Stimulated activated CD8-positive, alpha-beta memory T cell treated with anti-CD3 and anti-CD28 coated beads, Interleukin-7, amount 100 ng/mL, for 48 hours (primary cell): ENCODE measurements at regions not wholly inside any gene's neighbourhood (a gene's known extent, or its start where the extent isn't known, plus 50 kb on each side); places are given as distances from the start of the nearest gene placed in this dataset.
"Not testable (repeated sequence)": the region's sequence is repeated elsewhere in the genome, so short reads cannot be mapped to it uniquely, and the experiment has no call there.

Experiments used
- DNase-seq, 2 donors: peaks; one replicate each; pipeline ENCODE4 v3.0.0-alpha.2; 2020; ENCODE audit warnings: low read depth in 1 of 2; ENCODE audit errors: extremely low read depth in 1 of 2

- DNase-seq: no peak
Measured at GRCh38 chr12:115898670-115899069, 378.8 kb downstream of the MED13L start.

GRCh38 chr12:115897729-115898128, 379.8 kb downstream of the MED13L start:
- no peak for DNase-seq

- no peak for DNase-seq
Measured at GRCh38 chr12:115895247-115895646, 382.2 kb downstream of the MED13L start.

- no peak for DNase-seq
Measured at GRCh38 chr12:115891556-115892164, 385.8 kb downstream of the MED13L start.

- DNase-seq: no peak
Measured at GRCh38 chr12:115886666-115887065, 390.8 kb downstream of the MED13L start.

GRCh38 chr12:115885040-115885690, 392.3 kb downstream of the MED13L start:
- no peak for DNase-seq

GRCh38 chr12:115882936-115883335, 394.6 kb downstream of the MED13L start:
- no peak for DNase-seq

GRCh38 chr12:115880238-115880637, 397.3 kb downstream of the MED13L start:
- no peak for DNase-seq

GRCh38 chr12:115879354-115879753, 398.1 kb downstream of the MED13L start:
- no peak for DNase-seq

- DNase-seq: no peak
Measured at GRCh38 chr12:115873451-115874082, 403.9 kb downstream of the MED13L start.

GRCh38 chr12:115872919-115873357, 404.6 kb downstream of the MED13L start:
- DNase-seq: no peak

- DNase-seq: no peak
Measured at GRCh38 chr12:115872212-115872611, 405.3 kb downstream of the MED13L start.

GRCh38 chr12:115871714-115872113, 405.8 kb downstream of the MED13L start:
- DNase-seq: no peak

- no peak for DNase-seq
Measured at GRCh38 chr12:115870510-115870909, 407.0 kb downstream of the MED13L start.

- DNase-seq: no peak
Measured at GRCh38 chr12:115870021-115870420, 407.5 kb downstream of the MED13L start.

- no peak for DNase-seq
Measured at GRCh38 chr12:115869604-115870003, 407.9 kb downstream of the MED13L start.

- no peak for DNase-seq
Measured at GRCh38 chr12:115868624-115869023, 408.9 kb downstream of the MED13L start.

- DNase-seq: no peak
Measured at GRCh38 chr12:115867854-115868253, 409.6 kb downstream of the MED13L start.

GRCh38 chr12:115866909-115867525, 410.5 kb downstream of the MED13L start:
- no peak for DNase-seq

- not testable (repeated sequence) for DNase-seq
Measured at GRCh38 chr12:115866281-115866680, 411.2 kb downstream of the MED13L start.

GRCh38 chr12:115864396-115864795, 413.1 kb downstream of the MED13L start:
- no peak for DNase-seq

- DNase-seq: no peak
Measured at GRCh38 chr12:115860619-115861018, 416.9 kb downstream of the MED13L start.
